Body of pancreas (tissue), 4 donors: ENCODE measurements at regions not wholly inside any gene's neighbourhood (a gene's known extent, or its start where the extent isn't known, plus 50 kb on each side); places are given as distances from the start of the nearest gene placed in this dataset.

Source experiments
- ATAC-seq: fragments of 150-250 bp; one replicate; pipeline ENCODE4 v1.9.1; 2016
- DNase-seq, 4 donors: peaks; one replicate each; pipeline ENCODE4 v3.0.0-alpha.2; 2019
- H3K27ac ChIP-seq, 4 donors: fragments of 200-600 bp; sonication (generic); 1 replicate in 3 of 4; 2 replicates in 1 of 4; pipeline versions ENCODE4 v1.5.1 to v1.6.1; 2016 to 2019; ENCODE audit warnings: mild to moderate bottlenecking in 1 of 4, mixed read lengths in 1 of 4, moderate library complexity in 1 of 4
- H3K27me3 ChIP-seq, 2 donors: fragments of 200-600 bp; sonication (generic); one replicate each; pipeline ENCODE4 v1.6.0; 2016; ENCODE audit warnings: mild to moderate bottlenecking in 1 of 2
- H3K36me3 ChIP-seq, 2 donors: fragments of 200-600 bp; sonication (generic); replicated peaks in 1 of 2; 2 replicates each; pipeline ENCODE4 v1.5.1; 2016; ENCODE audit warnings: low read depth in 2 of 2; ENCODE audit not compliant: insufficient read depth in 1 of 2
- H3K4me1 ChIP-seq: fragments of 200-600 bp; sonication (generic); one replicate; pipeline ENCODE4 v1.6.0; 2016
- H3K4me3 ChIP-seq, 2 donors: fragments of 200-600 bp; sonication (generic); 1 replicate in 1 of 2; 2 replicates in 1 of 2; pipeline ENCODE4 v1.5.1; 2016 to 2019
- H3K9me3 ChIP-seq, 3 donors: fragments of 200-600 bp; sonication (generic); 1 replicate in 2 of 3; 2 replicates in 1 of 3; pipeline ENCODE4 v1.5.1; 2016
- CTCF ChIP-seq, 7 experiments: fragments of 450-650 bp in 4 of 7; fragments of 200-600 bp in 3 of 7; sonication (generic) in 3 of 7; IDR thresholded peaks; one replicate each; pipeline ENCODE4 v1.5.1; 2016 to 2019; ENCODE audit warnings: antibody characterized with exemption in 7 of 7
- POLR2A ChIP-seq, 3 donors: fragments of 450-650 bp; IDR thresholded peaks; one replicate each; pipeline ENCODE4 v1.6.1; 2016; ENCODE audit warnings: antibody characterized with exemption in 3 of 3, mild to moderate bottlenecking in 2 of 3
- WGBS, 2 donors: methylation state at CpG; one replicate each; pipeline ENCODE4 v1.1.5; 2017; 5-methylcytosine and 5-hydroxymethylcytosine counted together
- intact Hi-C: fragments of 100-400 bp; cut with DNase I; formaldehyde crosslinking; loops from one replicate; pipeline ENCODE4 v1.15.1; 2023

DNA sequence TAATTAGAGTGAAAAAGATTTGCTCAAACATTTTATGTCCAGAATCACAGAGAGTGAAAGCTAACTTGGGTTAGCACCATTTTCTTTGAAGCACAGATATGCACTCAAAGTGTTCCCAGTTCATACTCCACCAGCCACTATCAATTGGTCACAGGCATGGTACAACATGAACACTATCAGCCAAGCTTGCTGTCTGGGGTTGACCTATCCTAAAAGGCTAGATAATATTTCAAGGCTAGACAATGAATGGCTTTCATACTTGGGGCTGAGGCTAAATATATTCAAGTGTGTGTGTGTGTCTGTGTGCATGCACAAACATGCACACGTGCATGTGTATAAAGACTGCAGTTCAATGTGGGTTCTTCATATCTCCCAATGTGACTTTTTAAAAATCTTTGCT lies 783.0 kb upstream of the GJE1 start:
- DNase-seq, result no peak
- no peaks in the 10 kb centered on the region for H3K36me3 ChIP-seq
- 67 to 79% methylated on average over 1 of the region's 1 CpG for WGBS, 2 donors
- no peaks in the 10 kb centered on the region for H3K4me1 ChIP-seq
- H3K27me3 ChIP-seq, result no peaks in the 10 kb centered on the region
- intact Hi-C loops, result no loop called here
- no peak overlapping the region for H3K4me3 ChIP-seq
- no peak for TF ChIP-seq POLR2A (IDR thresholded peaks at IDR 0.05)
- TF ChIP-seq CTCF (IDR thresholded peaks at IDR 0.05), result no peak
- H3K27ac ChIP-seq, result no peak overlapping the region
- no peaks in the 10 kb centered on the region for H3K9me3 ChIP-seq
- ATAC-seq, result no peak

DNA sequence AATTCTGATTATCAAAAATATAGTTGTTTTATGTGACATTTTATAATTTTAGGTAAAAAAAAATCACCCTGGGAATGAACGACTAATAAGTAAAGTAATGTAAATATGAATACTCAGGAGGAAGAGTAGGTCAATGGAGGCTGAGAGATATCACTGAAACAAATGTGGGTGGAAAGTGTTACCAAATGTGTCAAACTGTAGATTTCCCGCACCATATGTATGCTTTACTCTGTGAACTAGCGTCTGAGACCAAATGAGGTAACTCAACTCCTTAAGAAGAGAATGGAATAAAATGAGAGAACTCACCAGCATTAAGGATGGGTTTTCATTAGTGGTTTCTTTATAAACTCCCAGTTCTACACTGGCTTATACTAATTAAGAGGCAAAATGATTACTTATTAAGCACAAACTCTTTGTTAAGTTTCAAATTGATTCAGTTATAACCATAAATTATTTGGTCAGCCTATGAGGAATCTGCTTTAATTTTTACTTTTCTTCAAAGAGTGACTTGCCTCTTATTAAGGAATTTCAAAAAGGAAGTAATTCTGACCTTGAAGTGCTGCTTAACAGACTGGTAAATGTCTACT lies 784.7 kb upstream of the GJE1 start:
- no peaks in the 10 kb centered on the region for H3K27me3 ChIP-seq
- no peaks in the 10 kb centered on the region for H3K4me1 ChIP-seq
- WGBS, 2 donors, result 41 to 49% methylated on average over 3 of the region's 3 CpGs
- TF ChIP-seq POLR2A (IDR thresholded peaks at IDR 0.05) (no peak), CTCF (IDR thresholded peaks at IDR 0.05) (no peak)
- H3K4me3 ChIP-seq, result no peak overlapping the region
- no peak overlapping the region for H3K27ac ChIP-seq
- intact Hi-C loops, result no loop called here
- DNase-seq (no peak), ATAC-seq (no peak)
- H3K36me3 ChIP-seq, result no peaks in the 10 kb centered on the region
- no peaks in the 10 kb centered on the region for H3K9me3 ChIP-seq

- Histone ChIP-seq H3K4me3 (no peak overlapping the region), H3K4me1 (no peaks in the 10 kb centered on the region), H3K27me3 (no peaks in the 10 kb centered on the region), H3K36me3 (no peaks in the 10 kb centered on the region), H3K9me3 (no peaks in the 10 kb centered on the region), H3K27ac (no peak overlapping the region)
- TF ChIP-seq POLR2A (IDR thresholded peaks at IDR 0.05), result no peak
- TF ChIP-seq CTCF (IDR thresholded peaks at IDR 0.05), result no peak
- 51 to 56% methylated on average over 1 of the region's 1 CpG for WGBS, 2 donors
- DNase-seq (no peak), ATAC-seq (no peak)
- intact Hi-C loops, result no loop called here
Observed at GRCh38 chr6:141347086-141347485, 785.6 kb upstream of the GJE1 start.

GRCh38 chr6:141346535-141346934 lies 786.2 kb upstream of the GJE1 start:
- no peak for DNase-seq
- no peaks in the 10 kb centered on the region for H3K9me3 ChIP-seq
- no peak for TF ChIP-seq CTCF (IDR thresholded peaks at IDR 0.05)
- no peak for TF ChIP-seq POLR2A (IDR thresholded peaks at IDR 0.05)

DNA sequence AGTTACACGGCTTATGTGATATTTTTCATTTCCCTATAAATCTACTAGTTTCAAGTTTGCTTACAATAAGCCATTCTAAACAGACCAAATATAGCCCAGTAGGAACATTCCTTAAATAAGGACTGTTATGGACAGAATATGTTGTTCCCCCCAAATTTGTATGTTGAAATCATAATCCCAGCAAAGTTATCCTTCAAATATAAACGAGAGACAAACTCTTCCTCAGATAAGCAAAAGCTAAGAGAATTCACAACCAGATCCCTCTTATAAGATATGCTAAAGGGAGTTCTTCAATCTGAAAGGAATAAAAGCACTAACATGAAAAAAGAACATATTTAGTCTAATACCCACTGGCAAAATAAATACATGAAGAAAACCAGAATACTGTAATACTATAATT lies 795.5 kb upstream of the GJE1 start:
- ATAC-seq (no peak), DNase-seq (no peak)
- no peak overlapping the region for H3K27ac ChIP-seq
- TF ChIP-seq POLR2A (IDR thresholded peaks at IDR 0.05) (no peak), CTCF (IDR thresholded peaks at IDR 0.05) (no peak)
- no peaks in the 10 kb centered on the region for H3K36me3 ChIP-seq
- no peaks in the 10 kb centered on the region for H3K27me3 ChIP-seq
- H3K4me3 ChIP-seq, result no peak overlapping the region
- H3K4me1 ChIP-seq, result no peaks in the 10 kb centered on the region
- intact Hi-C loops, result no loop called here
- WGBS, 2 donors, result 52 to 57% methylated on average over 2 of the region's 2 CpGs
- H3K9me3 ChIP-seq, result no peaks in the 10 kb centered on the region

More at GRCh38 chr6:141346535-141346934, 786.2 kb upstream of the GJE1 start:
- H3K27ac ChIP-seq, result no peak overlapping the region
- H3K36me3 ChIP-seq, result no peaks in the 10 kb centered on the region
- no peaks in the 10 kb centered on the region for H3K27me3 ChIP-seq
- no peaks in the 10 kb centered on the region for H3K4me1 ChIP-seq
- WGBS, 2 donors, result 12 to 23% methylated on average over 1 of the region's 1 CpG
- no peak for ATAC-seq
- intact Hi-C loops, result no loop called here
- no peak overlapping the region for H3K4me3 ChIP-seq
